Activated CD8-positive, alpha-beta memory T cell treated with anti-CD3 and anti-CD28 coated beads, Interleukin-2, amount 50 U/mL, for 48 hours (primary cell): ENCODE measurements at regions not wholly inside any gene's neighbourhood (a gene's known extent, or its start where the extent isn't known, plus 50 kb on each side); places are given as distances from the start of the nearest gene placed in this dataset.
"Not testable (repeated sequence)": the region's sequence is repeated elsewhere in the genome, so short reads cannot be mapped to it uniquely, and the experiment has no call there.

ENCODE experiments used
- DNase-seq: peaks from one replicate; pipeline ENCODE4 v3.0.0-alpha.2; 2020

DNA sequence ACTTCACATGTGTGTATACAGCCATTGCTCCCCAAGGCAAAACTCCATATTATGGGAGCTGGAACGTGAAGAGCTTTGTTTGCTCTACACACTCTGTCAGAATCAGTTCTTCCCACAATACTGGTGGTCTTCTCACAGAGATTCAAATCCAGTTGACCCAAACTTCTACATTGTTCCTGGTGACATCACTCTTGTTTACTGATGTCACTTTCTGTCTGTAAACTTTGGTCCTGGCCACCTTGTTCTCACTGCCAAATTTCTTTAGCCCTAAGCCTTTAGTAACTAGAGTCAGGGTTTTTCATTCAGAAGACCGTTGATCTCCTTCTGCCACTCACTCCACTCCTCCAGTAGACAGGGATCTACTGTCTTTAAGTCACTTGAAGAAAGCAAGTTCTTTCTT, 386.0 kb upstream of the ZEB2 start:
- DNase-seq = no peak

DNA sequence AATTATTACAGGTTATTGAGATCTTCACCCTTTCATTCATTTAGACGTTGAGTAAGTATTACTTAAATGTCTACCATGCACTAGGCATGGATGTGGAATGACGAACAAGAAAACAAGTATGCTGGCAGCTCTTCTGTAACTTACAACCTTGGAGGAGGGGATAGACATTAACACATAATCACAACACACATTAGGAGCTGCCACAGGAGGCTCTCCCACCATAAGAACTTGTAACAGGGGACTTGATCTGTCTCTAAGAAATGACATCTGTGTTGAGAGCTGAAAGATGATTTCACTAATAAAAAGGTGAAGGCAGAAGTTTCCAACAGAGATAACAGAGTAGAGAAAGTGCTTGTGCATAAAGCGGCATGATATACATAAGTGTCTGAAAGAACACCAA, 384.7 kb upstream of the ZEB2 start:
- no peak for DNase-seq

DNA sequence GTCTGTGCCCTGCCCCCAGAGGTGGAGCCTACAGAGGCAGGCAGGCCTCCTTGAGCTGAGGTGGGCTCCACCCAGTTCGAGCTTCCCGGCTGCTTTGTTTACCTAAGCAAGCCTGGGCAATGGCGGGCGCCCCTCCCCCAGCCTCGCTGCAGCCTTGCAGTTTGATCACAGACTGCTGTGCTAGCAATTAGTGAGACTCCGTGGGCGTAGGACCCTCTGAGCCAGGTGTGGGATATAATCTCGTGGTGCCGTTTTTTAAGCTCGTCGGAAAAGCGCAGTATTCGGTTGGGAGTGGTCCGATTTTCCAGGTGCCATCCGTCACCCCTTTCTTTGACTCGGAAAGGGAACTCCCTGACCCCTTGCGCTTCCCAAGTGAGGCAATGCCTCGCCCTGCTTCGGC, 383.1 kb upstream of the ZEB2 start:
- not testable (repeated sequence) for DNase-seq

DNA sequence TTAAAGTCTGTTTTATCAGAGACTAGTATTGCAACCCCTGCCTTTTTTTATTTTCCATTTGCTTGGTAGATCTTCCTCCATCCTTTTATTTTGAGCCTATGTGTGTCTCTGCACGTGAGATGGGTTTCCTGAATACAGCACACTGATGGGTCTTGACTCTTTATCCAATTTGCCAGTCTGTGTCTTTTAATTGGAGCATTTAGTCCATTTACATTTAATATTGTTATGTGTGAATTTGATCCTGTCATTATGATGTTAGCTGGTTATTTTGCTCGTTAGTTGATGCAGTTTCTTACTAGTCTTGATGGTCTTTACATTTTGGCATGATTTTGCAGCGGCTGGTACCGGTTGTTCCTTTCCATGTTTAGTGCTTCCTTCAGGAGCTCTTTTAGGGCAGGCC, 381.5 kb upstream of the ZEB2 start:
- not testable (repeated sequence) for DNase-seq

DNA sequence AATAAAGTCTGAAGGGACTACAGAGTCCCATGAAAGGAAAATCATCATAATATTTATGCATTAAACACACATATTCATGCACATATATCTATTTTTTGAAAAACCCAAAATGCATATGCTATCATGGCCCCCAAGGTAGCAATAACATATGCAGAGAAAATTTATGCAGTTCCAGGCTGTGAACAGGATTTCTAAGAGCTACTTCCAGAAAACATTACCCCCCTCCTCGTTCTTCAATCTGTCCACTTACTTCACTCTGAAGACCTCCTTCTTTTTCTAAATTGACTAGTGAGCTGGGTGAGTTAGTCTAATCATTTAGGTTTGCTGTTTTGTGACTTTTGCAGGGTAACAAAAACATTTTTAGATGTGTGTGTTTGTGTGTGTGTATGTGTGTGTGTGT, 376.4 kb upstream of the ZEB2 start:
- no peak for DNase-seq

DNA sequence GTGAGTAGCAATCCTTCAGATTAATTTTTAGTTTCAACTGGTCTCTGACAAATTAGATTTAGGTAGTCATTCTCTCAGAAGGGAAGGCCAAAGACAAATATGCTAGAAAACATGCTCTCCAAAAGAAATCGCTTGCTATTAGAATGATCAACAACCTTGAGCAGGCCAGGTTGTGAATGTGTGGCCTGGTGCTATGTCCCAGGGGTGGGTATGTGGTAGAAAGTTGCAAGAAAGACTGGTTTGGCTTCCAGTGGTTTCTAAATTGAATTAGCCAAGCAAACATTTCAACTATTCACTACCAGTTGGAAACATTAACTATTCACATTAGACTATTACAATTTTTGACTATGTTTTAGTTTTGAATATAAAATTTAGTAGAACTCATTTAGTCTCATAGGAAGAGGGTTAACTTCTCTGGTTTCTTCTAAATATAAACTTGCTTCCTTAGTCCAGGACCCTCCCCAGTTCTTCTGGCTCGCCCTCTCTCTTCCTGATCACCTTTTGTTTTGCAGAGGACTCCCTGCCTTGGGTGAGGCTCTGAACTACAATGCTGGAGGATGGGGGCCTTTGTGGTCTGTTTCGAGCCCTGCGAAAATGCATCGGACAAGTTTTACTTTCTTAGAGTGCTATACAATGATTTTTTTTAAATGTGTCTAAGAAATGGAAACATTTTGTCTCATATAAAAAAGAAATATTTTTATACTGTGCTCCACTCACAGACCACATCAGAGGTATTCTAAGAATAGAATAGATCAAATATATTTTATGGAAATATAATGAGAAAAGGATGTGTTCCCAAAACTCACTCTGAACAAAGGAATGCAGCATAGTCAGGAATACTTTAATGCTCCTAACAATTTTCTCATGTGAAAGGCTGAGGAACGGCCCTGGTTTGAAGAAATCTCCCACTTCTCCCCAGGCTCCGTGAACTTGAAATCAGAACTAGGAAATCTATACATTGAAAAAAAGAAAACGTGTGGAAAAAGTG, 375.0 kb upstream of the ZEB2 start:
- DNase-seq = no peak

DNA sequence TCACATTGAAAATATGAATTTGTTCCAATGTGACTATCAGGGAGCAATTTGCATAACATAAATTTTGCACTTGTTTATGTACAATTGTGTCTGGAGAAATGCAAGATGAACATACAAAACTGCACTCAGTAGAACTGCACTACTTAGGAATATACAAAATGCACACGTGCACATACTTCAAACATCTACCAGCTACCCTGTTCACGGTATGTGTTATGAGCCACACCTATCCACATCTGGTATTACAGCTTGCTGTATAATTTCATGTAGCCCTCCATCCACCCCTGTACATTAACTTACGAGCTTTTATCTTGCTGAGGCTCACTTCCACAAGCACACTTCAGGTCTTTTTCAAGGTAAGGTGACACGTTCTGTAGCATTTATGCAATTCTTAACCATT, 373.5 kb upstream of the ZEB2 start:
- DNase-seq = no peak

DNA sequence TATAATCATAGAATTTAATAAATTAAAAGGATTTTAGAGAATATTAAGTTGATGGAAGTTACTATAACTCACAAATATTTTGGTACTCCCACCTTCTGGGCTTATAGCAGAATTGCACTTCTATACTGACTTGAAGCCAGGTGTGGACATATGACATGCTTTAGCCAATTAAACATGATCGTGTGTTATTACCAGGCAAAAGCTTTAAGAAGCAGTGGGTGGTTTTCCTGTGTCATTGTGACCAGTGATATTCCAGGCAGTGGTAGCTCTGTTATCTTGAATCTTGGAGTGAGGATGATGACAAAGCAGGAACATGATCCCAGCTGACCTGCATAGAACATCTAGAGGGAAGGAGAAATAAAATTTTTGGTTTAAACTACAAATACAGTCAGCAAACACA, 370.9 kb upstream of the ZEB2 start:
- DNase-seq = no peak

DNA sequence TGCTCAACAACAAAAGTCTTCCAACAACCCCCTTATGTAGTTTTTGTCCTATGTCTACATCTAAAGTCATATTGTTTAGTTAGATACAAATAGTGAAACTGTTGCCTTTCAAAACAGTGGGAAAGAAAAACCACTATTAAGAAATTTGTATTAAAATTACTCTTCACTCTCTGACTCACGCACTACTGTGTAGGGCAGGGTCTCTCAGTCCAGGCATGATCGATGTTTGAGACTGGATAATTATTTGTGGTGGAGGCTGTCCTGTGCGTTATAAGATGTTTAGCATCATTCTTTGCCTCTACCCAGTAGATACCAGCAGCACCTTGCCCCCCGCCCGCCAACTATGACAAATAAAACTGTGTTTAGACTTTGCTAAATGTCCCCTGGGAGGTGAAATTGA, 369.4 kb upstream of the ZEB2 start:
- no peak for DNase-seq

DNA sequence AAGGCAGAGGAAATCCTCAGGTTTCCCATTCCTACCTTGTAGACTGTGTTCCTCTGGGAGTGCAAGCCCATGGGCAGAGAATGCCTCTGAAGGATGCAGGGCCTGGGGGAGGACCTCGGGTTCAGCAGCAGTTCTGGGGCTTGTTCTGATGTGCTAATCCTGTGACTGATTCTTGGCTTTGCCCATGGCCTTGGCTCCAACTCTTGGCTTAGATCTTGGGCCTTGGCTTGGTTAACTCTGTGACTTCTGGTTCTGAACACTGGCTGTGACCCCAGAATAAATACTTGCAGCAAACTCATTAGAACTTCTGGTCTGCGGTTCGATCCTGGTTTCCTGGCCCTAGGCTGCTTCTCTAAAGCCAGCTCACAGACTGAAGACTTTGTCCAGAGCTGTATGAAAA, 366.9 kb upstream of the ZEB2 start:
- DNase-seq = no peak

DNA sequence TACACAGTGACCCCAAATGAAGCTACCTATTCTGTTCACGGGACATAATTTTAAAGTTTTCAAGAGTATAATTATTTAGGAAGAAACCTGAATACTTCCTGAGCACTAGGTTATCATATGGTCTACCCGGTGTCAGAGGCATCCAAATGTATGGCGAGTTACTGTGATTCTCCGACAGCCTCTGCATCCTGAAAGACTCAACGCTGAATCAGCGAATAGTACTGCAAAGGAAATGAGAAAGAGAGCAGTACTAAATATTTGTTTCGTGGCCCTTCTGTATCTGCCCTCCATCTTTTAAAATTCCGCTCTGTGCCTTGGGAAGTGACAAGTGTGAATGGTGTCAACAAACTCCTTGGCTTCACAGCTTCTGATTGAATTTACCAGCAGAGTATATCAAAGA, 358.0 kb upstream of the ZEB2 start:
- DNase-seq = no peak

DNA sequence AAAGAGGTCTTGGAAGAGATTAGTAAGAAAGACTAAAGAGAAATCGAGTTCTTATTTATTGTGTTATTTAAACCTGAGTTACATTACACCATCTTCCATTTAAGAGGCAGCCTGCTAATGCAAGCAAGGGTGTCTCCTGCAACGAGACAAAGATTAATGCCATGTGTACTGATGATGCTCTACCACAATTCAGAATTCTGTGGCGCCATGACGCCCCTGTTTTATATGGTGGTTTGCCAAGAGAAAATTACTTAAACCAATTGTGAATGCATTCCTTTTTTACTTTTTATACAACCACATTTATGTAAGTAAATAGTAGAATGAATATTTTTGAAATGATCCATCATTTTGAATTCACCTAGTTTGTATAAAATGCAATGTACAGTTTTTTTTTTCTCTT, 356.1 kb upstream of the ZEB2 start:
- DNase-seq = no peak

DNA sequence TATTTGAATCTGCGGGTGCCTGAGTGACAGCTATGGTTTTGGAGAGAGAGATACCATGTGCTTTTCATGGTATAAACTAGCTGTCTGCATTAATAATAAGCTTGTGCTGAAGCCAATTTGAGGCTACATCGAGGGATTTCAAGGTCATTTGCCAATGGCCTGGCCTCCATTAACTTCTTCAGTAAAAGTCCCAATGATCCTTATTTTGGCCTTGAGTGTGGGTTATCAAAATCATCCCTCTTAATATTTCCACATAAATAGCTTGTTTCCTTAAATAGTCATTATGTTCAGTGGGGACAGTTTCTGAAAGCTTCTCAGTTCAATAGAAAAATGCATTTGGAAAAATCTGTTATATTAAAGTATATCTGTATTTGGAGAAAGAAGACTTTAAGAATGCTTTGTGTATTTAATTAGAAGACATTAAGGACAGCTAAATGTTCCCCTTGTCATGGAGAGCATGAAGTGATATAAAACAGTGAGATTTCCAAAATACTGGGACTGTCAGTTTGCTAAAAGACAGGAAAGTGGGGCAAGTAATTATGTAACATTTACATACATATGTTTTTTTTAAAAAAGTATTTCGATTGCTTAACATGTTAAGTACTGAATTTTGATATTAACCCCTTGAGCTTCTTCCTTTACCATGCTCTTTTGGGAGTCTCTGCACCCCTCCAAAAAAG, 355.5 kb upstream of the ZEB2 start:
- DNase-seq = no peak

DNA sequence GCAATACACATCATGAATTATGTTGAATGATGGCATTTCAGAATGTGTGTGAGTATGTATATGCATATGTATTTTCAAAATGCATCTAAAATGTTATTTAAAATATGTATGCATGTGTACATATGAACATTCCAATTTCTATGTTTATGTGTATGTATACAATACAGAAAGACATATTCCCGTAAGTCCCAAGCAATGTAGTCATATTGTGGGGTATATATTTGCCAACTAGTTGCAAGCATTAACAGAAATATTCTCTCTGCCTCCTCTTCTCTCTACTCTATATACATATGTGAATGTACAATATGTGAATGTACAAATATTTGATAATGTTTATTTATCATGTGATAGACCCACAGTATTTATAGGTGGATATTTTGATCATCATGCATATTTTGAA, 345.8 kb upstream of the ZEB2 start:
- no peak for DNase-seq

DNA sequence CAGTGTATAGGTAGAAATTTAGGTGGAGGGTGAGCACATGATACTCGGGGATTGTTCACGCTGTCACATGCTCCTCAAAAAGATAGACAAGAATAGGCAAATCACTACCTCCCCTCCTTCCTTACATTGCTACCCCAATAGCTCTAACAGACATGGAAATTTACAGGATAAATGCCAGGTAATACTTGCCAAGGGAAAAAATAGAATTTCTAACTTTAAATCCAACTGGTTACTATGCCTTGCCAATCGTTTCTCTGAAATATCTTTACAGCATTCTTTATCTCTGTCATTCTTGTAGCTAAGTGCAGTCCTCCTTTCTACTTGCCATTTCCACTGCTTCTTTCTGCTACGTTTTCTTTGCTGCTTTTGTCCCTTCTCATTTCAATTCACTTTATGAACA, 339.8 kb upstream of the ZEB2 start:
- no peak for DNase-seq

DNA sequence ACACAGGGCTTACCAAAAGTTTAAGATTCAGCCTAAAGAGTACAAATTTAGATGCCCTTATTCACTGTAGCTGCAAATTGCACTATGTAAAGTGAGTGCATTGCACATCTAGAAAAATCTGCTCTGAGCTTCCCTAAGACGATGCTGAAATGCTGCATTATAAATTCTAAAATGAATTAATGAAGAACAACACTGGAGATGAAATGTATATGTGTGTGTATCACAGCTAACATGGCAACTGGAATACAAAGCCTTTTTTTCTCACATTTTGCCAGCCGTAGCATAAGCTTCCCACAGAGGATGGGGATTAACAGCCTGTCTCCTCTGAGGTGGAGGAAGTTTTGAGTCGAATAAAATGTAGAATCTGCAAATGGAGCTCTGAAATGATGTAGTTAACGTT, 338.3 kb upstream of the ZEB2 start:
- no peak for DNase-seq

DNA sequence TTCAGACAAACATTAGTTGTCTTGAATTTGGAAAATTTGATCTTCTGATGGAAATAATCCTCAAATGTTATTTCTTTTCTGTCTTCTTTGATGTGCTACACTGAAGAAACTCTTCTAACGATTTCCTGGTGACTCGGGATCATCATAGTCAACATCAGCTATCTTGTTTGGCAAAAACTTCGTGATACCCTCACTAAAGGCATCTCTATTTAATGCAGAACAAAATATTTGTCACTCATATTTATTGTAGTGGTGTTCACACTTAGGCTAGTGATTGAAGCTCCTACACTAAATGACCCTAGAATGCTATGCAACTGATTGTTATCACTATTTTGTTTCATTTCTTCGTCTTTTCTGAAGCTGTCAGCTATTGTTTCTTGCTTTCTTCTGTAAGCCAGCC, 334.7 kb upstream of the ZEB2 start:
- no peak for DNase-seq

DNA sequence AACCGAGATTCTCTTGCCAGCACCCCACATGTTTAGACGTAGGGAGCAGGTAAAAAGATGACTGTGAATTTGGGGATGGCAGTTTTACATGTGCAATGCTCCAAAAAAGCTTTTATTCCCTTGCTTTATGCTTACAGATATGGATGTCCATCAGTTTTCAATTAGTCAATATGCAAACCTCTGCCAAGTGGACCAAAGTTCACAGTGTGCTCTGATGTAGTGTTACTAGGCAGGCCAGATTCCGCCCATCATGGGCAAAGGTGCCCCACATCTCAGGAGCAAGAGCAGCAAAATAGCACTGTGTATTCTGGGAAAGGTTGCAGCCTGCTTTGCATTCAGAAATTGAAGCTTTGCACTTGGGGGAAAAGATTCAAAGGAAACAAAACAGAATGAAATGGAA, 329.7 kb upstream of the ZEB2 start:
- no peak for DNase-seq

DNA sequence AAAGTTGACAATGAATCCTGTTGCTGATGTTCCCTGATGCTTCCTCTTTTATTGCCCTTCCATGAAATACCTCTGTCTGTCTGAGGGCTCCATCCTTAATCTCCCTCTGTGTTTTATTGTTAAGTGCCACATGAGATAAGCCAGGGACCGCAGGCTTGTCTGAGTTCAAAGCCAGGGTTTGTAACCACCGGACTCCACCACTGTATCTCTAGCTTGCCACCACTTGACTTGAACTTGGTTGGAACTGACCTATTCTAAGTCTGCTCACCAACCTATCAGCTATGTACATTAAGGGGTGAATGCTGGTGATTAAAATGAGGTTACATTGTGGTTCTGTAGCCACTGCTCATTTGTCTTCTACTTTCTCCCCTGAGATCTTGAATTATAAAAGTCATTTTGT, 328.5 kb upstream of the ZEB2 start:
- no peak for DNase-seq

DNA sequence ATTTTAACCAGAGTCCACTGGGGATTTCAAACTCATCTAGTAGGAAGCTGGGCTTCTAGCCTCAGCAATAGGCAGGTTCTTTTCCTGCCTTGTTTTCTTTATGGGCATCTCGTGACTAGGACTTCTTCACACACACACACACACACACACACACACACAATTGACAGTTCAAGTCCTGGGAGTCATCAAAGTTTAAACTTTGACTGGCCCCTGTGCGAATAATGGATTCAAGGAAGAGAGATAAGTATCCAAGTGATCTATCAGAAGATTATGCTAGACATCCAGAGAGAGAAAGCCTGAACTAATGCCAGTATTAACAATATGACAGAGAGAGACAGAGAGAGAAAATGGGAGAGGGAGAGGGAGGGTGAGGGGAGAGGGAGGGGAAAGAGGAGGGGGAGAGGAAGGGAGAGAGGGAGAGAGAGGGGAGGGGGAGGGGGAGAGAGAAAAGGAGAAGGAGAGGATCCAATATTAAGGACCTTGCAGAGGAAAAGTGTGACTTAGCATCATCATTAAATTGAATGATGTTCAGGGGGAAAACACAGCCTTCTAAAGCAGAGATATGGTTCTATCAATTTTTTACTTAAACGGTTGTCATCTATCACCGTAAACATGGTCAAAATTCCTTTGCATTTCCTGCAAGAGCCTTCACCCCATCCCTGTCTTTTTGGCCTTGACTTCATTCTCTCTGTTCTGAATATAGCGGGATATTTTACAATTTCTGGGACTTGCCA, 327.6 kb upstream of the ZEB2 start:
- DNase-seq = no peak

DNA sequence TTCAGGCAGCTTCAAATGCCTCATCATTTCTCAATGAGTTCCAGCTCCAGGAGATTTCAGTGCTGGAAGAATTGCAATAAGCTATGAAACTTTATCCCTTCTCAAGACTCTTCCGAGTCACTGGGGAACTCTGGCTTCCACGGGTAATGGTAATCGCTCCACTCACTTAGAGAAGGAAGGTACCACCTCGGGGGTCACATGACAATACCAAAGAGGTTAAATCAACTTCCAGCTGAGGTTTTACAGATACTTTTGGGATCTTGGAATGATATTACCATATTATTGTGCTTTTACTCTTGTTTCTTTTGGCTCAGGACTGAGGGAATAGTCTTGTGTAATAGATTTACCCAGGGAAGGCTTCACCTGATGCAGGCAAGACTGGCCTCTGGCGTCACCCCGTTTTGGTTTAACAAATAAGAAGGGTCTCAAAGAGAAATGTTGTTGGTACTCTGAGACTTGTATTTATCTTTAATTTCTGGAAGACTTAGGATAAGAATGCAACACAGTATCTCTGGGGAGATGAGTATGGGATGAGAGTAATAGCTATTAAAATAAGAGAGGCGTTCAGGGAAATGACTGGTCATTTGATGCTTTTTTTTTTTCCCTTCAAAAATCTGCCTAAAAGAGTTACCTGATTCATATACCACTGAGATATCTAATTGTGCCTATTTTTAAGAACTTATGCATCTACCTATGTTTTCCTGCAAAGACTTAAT, 316.9 kb upstream of the ZEB2 start:
- DNase-seq = no peak

DNA sequence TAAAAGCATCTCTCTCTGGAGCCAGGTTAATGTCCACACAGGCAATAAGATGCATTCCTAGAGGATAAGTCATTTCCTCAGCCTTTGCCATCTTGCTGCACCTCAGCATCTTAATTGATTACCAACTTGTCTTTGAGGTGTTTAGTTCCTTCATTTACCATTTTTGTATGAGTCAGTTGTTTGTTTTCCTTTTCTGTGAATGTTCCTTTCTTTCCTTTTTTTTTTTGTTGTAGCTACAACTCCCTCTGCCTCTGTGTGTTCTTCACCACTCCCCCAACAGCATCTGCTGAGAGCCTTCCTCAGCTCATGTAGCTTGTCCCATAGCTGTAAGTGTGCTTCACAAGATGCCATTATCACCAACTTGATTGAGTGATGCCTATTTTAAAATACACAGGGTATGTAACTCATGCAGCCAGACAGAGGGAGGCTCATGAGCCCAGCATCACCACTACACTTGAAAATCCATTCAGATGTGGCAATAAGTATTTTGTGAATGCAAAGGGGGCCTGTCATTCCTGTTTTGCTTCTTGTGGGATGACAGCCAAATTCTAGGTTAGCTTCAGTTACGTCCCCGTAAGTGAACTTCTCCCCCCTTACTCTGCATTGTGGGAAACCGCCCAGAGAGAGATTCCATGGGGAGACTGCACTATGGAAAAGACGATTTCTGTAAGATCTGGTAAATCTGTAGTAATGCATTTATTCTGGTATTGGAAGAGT, 315.9 kb upstream of the ZEB2 start:
- no peak for DNase-seq
